Natural killer cell (primary cell): ENCODE measurements at regions not wholly inside any gene's neighbourhood (a gene's known extent, or its start where the extent isn't known, plus 50 kb on each side); places are given as distances from the start of the nearest gene placed in this dataset.

Source experiments
- ATAC-seq, 3 donors: fragments of 150-1000 bp in 2 of 3; fragments of 200-7000 bp in 1 of 3; cut with Tn5 transposase; 1 replicate in 1 of 3; 2 replicates in 2 of 3; pipeline ENCODE4 v1.10.0; 2021; ENCODE audit warnings: mild to moderate bottlenecking in 2 of 3, moderate library complexity in 2 of 3
- DNase-seq, 2 donors: peaks; one replicate each; pipeline versions ENCODE4 v3.0.0 to v3.0.0-alpha.2; 2013 to 2021; ENCODE audit warnings: mixed read lengths in 1 of 2
- H3K27ac ChIP-seq: one replicate; pipeline ENCODE4 v1.5.1; 2013; ENCODE audit warnings: mild to moderate bottlenecking, low read length
- H3K27me3 ChIP-seq: one replicate; pipeline ENCODE4 v1.6.1; 2013; ENCODE audit warnings: low read length; ENCODE audit not compliant: control insufficient read depth, insufficient read depth
- H3K36me3 ChIP-seq: one replicate; pipeline ENCODE4 v1.6.1; 2013; ENCODE audit warnings: low read length; ENCODE audit not compliant: control insufficient read depth, insufficient read depth
- H3K4me1 ChIP-seq: one replicate; pipeline ENCODE4 v1.6.1; 2013; ENCODE audit warnings: low read length; ENCODE audit not compliant: control insufficient read depth, insufficient read depth
- H3K4me3 ChIP-seq: one replicate; pipeline ENCODE4 v1.5.1; 2013; ENCODE audit warnings: low read length
- H3K9me3 ChIP-seq: one replicate; pipeline ENCODE4 v1.6.1; 2013; ENCODE audit warnings: low read length; ENCODE audit not compliant: control insufficient read depth, insufficient read depth
- H3K27ac Mint-ChIP-seq, 2 donors: one replicate each; pipeline ENCODE4 v1.8.0; 2022; ENCODE audit warnings: mild to moderate bottlenecking in 2 of 2, mixed read lengths in 2 of 2, moderate library complexity in 1 of 2
- H3K27me3 Mint-ChIP-seq, 2 donors: one replicate each; pipeline ENCODE4 v1.8.0; 2022; ENCODE audit warnings: low read depth in 2 of 2, mixed read lengths in 2 of 2
- H3K36me3 Mint-ChIP-seq: one replicate; pipeline ENCODE4 v1.8.0; 2022; ENCODE audit warnings: mixed read lengths
- H3K4me1 Mint-ChIP-seq, 2 donors: one replicate each; pipeline ENCODE4 v1.8.0; 2022; ENCODE audit warnings: mixed read lengths in 2 of 2
- H3K4me3 Mint-ChIP-seq: one replicate; pipeline ENCODE4 v1.8.0; 2022; ENCODE audit warnings: mild to moderate bottlenecking, moderate library complexity, mixed read lengths
- H3K9me3 Mint-ChIP-seq, 2 donors: one replicate each; pipeline ENCODE4 v1.8.0; 2022; ENCODE audit warnings: mixed read lengths in 2 of 2
- CTCF ChIP-seq: fragments of 200-600 bp; IDR thresholded peaks from one replicate; pipeline ENCODE4 v1.8.0; 2022; ENCODE audit warnings: antibody characterized with exemption
- WGBS: methylation state at CpG from one replicate; pipeline ENCODE4 v1.1.7; 2013; ENCODE audit warnings: missing lambda C conversion rate; ENCODE audit not compliant: insufficient coverage; 5-methylcytosine and 5-hydroxymethylcytosine counted together
- intact Hi-C: fragments of 100-400 bp; cut with micrococcal nuclease; formaldehyde crosslinking; loops from one replicate; pipeline ENCODE4 v1.14.2; 2022

GRCh38 chr6:113731541-113731940 is 125.6 kb upstream of the MARCKS start:
- peaks cover 4 to 5% of the 10 kb centered on the region in 2 donors for H3K9me3 Mint-ChIP-seq
- H3K4me3 ChIP-seq: no peak overlapping the region
- no peak for ATAC-seq
- no peak overlapping the region for H3K27ac Mint-ChIP-seq
- H3K27ac ChIP-seq: no peak overlapping the region
- H3K9me3 ChIP-seq: no peaks in the 10 kb centered on the region
- intact Hi-C loops: no loop called here
- H3K27me3 Mint-ChIP-seq: peaks cover 0 to 3% of the 10 kb centered on the region in 2 donors
- no peaks in the 10 kb centered on the region for H3K27me3 ChIP-seq
- H3K36me3 Mint-ChIP-seq: no peaks in the 10 kb centered on the region
- TF ChIP-seq CTCF: no peak
- no peaks in the 10 kb centered on the region for H3K4me1 ChIP-seq
- no peaks in the 10 kb centered on the region for H3K36me3 ChIP-seq
- no peaks in the 10 kb centered on the region for H3K4me1 Mint-ChIP-seq
- 100% methylated on average over 1 of the region's 3 CpGs for WGBS
- no peak overlapping the region for H3K4me3 Mint-ChIP-seq
- no peak for DNase-seq

GRCh38 chr6:113732384-113732966 is 124.7 kb upstream of the MARCKS start:
- WGBS: 69% methylated on average over 4 of the region's 4 CpGs
- TF ChIP-seq CTCF: no peak

GRCh38 chr6:113733381-113733780 is 123.8 kb upstream of the MARCKS start:
- no peak overlapping the region for H3K27ac Mint-ChIP-seq
- DNase-seq (no peak), ATAC-seq (no peak)
- TF ChIP-seq CTCF: no peak
- no peaks in the 10 kb centered on the region for H3K4me1 ChIP-seq
- H3K9me3 ChIP-seq: no peaks in the 10 kb centered on the region
- no peaks in the 10 kb centered on the region for H3K4me1 Mint-ChIP-seq
- peaks cover 0 to 3% of the 10 kb centered on the region in 2 donors for H3K27me3 Mint-ChIP-seq
- H3K9me3 Mint-ChIP-seq: peaks cover 4 to 5% of the 10 kb centered on the region in 2 donors
- H3K36me3 ChIP-seq: no peaks in the 10 kb centered on the region
- intact Hi-C loops: no loop called here
- no peak overlapping the region for H3K4me3 Mint-ChIP-seq
- H3K27me3 ChIP-seq: no peaks in the 10 kb centered on the region
- 100% methylated on average over 2 of the region's 3 CpGs for WGBS
- no peak overlapping the region for H3K4me3 ChIP-seq
- no peak overlapping the region for H3K27ac ChIP-seq
- H3K36me3 Mint-ChIP-seq: no peaks in the 10 kb centered on the region

More at GRCh38 chr6:113732384-113732966, 124.7 kb upstream of the MARCKS start:
- H3K9me3 ChIP-seq: no peaks in the 10 kb centered on the region
- H3K27ac Mint-ChIP-seq: no peak overlapping the region
- ATAC-seq: no peak
- no peak overlapping the region for H3K4me3 Mint-ChIP-seq
- H3K9me3 Mint-ChIP-seq: peaks cover 4 to 5% of the 10 kb centered on the region in 2 donors
- H3K4me3 ChIP-seq: no peak overlapping the region
- peaks cover 0 to 3% of the 10 kb centered on the region in 2 donors for H3K27me3 Mint-ChIP-seq
- no peak overlapping the region for H3K27ac ChIP-seq
- intact Hi-C loops: no loop called here
- no peaks in the 10 kb centered on the region for H3K36me3 Mint-ChIP-seq
- no peaks in the 10 kb centered on the region for H3K36me3 ChIP-seq
- H3K4me1 ChIP-seq: no peaks in the 10 kb centered on the region
- no peaks in the 10 kb centered on the region for H3K27me3 ChIP-seq
- DNase-seq: no peak
- no peaks in the 10 kb centered on the region for H3K4me1 Mint-ChIP-seq

- peaks cover 3 to 4% of the 10 kb centered on the region in 2 donors for H3K9me3 Mint-ChIP-seq
- H3K36me3 ChIP-seq: no peaks in the 10 kb centered on the region
- no peaks in the 10 kb centered on the region for H3K4me1 Mint-ChIP-seq
- H3K4me3 ChIP-seq: no peak overlapping the region
- H3K9me3 ChIP-seq: no peaks in the 10 kb centered on the region
- intact Hi-C loops: no loop called here
- H3K27me3 ChIP-seq: no peaks in the 10 kb centered on the region
- no peak for DNase-seq
- no peak overlapping the region for H3K27ac ChIP-seq
- H3K27me3 Mint-ChIP-seq: peaks cover 0 to 3% of the 10 kb centered on the region in 2 donors
- WGBS: 25% methylated on average over 2 of the region's 3 CpGs
- H3K4me1 ChIP-seq: no peaks in the 10 kb centered on the region
- ATAC-seq: no peak
- no peak for TF ChIP-seq CTCF
- no peak overlapping the region for H3K4me3 Mint-ChIP-seq
- H3K36me3 Mint-ChIP-seq: no peaks in the 10 kb centered on the region
- H3K27ac Mint-ChIP-seq: no peak overlapping the region
These were observed 122.2 kb upstream of the MARCKS start for GRCh38 chr6:113734982-113735381.
